ENCODE measurements at regions not wholly inside any gene's neighbourhood (a gene's known extent, or its start where the extent isn't known, plus 50 kb on each side); places are given as distances from the start of the nearest gene placed in this dataset.

DNA sequence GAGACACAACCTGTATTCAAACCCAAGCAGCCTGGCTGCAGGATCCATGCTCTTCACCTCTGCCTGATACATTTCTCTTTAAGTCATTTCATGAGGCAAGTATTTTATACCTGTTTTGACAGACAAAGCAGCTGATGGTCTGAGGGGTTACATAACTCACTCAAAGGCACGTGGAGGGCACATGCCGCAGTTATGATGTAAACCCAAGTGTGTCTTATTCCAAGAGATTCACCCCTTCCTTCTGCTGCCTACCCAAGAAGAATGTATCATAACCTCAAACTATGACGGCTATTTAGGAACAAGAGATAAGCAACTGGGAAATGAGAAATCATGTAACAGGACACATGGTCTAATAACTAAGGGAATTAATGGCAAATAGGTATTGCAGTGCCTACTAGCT, 329.8 kb upstream of the TMPO start:
- TF ChIP-seq, protein P1, sequence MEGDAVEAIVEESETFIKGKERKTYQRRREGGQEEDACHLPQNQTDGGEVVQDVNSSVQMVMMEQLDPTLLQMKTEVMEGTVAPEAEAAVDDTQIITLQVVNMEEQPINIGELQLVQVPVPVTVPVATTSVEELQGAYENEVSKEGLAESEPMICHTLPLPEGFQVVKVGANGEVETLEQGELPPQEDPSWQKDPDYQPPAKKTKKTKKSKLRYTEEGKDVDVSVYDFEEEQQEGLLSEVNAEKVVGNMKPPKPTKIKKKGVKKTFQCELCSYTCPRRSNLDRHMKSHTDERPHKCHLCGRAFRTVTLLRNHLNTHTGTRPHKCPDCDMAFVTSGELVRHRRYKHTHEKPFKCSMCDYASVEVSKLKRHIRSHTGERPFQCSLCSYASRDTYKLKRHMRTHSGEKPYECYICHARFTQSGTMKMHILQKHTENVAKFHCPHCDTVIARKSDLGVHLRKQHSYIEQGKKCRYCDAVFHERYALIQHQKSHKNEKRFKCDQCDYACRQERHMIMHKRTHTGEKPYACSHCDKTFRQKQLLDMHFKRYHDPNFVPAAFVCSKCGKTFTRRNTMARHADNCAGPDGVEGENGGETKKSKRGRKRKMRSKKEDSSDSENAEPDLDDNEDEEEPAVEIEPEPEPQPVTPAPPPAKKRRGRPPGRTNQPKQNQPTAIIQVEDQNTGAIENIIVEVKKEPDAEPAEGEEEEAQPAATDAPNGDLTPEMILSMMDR (IDR thresholded peaks at IDR 0.05), result no peak
- TF ChIP-seq POLR2A (IDR thresholded peaks at IDR 0.05) (no peak), POLR2AphosphoS5 (IDR thresholded peaks at IDR 0.05) (no peak), EP300 (IDR thresholded peaks at IDR 0.05) (no peak)

Data from stomach (tissue), 4 donors.